ENCODE measurements at regions not wholly inside any gene's neighbourhood (a gene's known extent, or its start where the extent isn't known, plus 50 kb on each side); places are given as distances from the start of the nearest gene placed in this dataset.

DNA sequence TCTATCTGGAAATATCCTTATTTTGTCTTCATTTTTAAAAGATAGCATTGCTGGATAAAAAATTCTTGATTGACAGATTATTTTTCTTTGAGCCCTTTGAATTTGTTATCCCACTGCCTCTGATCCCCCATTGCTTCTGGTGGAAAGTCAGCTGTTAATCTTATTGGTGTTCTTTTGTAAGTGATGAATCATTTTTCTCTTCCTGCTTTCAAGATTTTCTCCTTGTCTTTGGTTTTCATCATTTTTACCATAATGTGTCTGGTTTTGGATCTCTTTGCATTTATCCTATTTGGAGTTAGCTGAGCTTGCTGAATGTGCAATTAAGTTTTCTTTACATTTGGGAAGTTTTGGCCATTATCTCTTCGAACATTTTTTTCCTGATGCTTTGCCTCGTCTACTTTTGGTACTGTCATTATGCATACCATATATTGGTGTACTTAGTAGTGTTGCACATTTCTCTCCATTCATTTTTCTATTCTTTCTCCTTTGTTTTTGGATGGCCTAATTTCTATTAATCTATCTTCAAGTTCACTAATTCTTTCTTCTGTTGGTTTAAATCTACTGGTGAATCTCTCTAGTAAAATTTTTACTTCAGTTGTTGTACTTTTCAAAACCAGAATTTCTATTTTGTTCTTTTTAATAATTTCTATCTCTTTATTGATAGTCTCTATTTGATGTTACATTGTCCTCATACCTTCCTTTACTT, 440.0 kb upstream of the PROK2 start:
- intact Hi-C loops (cut with micrococcal nuclease; ENCODE audit: unreplicated experiment): no loop called here
- Histone ChIP-seq H3K4me3 (ENCODE audit: low read depth in 2 of 2, low read length in 2 of 2) (no peak overlapping the region), H3K27me3 (ENCODE audit: control insufficient read depth, insufficient read depth, low read length) (no peaks in the 10 kb centered on the region), H3K36me3 (ENCODE audit: control insufficient read depth, insufficient read depth, low read length) (no peaks in the 10 kb centered on the region), H3K9me3 (ENCODE audit: control insufficient read depth, insufficient read depth, low read depth, low read length) (0 out of 2 replicates have a peak, but pooled peaks cover 2% of the 10 kb centered on the region), H3K27ac (ENCODE audit: low read length) (no peak overlapping the region), H3K4me1 (ENCODE audit: control insufficient read depth, insufficient read depth, low read length) (no peaks in the 10 kb centered on the region)
- no TSS peak for BruUV-seq (replicated peaks)
- no peak for ATAC-seq
- TF ChIP-seq CTCF (IDR thresholded peaks at IDR 0.05) (no peak), SIN3A (IDR thresholded peaks at IDR 0.05; ENCODE audit: borderline replicate concordance, insufficient read depth, low read depth, low read length) (no peak), POLR2AphosphoS5 (IDR thresholded peaks at IDR 0.05; ENCODE audit: low read depth, low read length) (no peak), TCF7L2 (IDR thresholded peaks at IDR 0.05; ENCODE audit: low read depth, low read length) (no peak), REST (IDR thresholded peaks at IDR 0.05; ENCODE audit: insufficient read depth in 1 of 2, low read depth in 2 of 2, low read length in 1 of 2) (no peak)
- in situ Hi-C loops (cut with HindIII; ENCODE audit: low pct_unique_long_range_greater_than_20kb, low sequenced_read_pairs): no loop called here
- ChIA-PET POLR2A (no interaction called here), CTCF (no interaction called here)
- no peak for DNase-seq (ENCODE audit: low read depth, low spot score)

- ATAC-seq: no peak
- no TSS peak for BruUV-seq (replicated peaks)
- Histone ChIP-seq H3K27ac (ENCODE audit: low read length) (no peak overlapping the region), H3K9me3 (ENCODE audit: control insufficient read depth, insufficient read depth, low read depth, low read length) (0 out of 2 replicates have a peak, but pooled peaks cover 2% of the 10 kb centered on the region), H3K36me3 (ENCODE audit: control insufficient read depth, insufficient read depth, low read length) (no peaks in the 10 kb centered on the region), H3K4me3 (ENCODE audit: low read depth in 2 of 2, low read length in 2 of 2) (no peak overlapping the region), H3K27me3 (ENCODE audit: control insufficient read depth, insufficient read depth, low read length) (no peaks in the 10 kb centered on the region), H3K4me1 (ENCODE audit: control insufficient read depth, insufficient read depth, low read length) (no peaks in the 10 kb centered on the region)
- DNase-seq (ENCODE audit: low read depth, low spot score): no peak
- intact Hi-C loops (cut with micrococcal nuclease; ENCODE audit: unreplicated experiment): no loop called here
- in situ Hi-C loops (cut with HindIII; ENCODE audit: low pct_unique_long_range_greater_than_20kb, low sequenced_read_pairs): no loop called here
- POLR2A ChIA-PET: no interaction called here
- TF ChIP-seq TCF7L2 (IDR thresholded peaks at IDR 0.05; ENCODE audit: low read depth, low read length): no peak
- no peak for TF ChIP-seq REST (IDR thresholded peaks at IDR 0.05; ENCODE audit: insufficient read depth in 1 of 2, low read depth in 2 of 2, low read length in 1 of 2)
- TF ChIP-seq CTCF (IDR thresholded peaks at IDR 0.05): no peak
- no peak for TF ChIP-seq SIN3A (IDR thresholded peaks at IDR 0.05; ENCODE audit: borderline replicate concordance, insufficient read depth, low read depth, low read length)
- no peak for TF ChIP-seq POLR2AphosphoS5 (IDR thresholded peaks at IDR 0.05; ENCODE audit: low read depth, low read length)
- CTCF ChIA-PET: no interaction called here
These were observed 438.7 kb upstream of the PROK2 start for GRCh38 chr3:72223628-72224027.
